Keratinocyte (primary cell): ENCODE measurements at regions not wholly inside any gene's neighbourhood (a gene's known extent, or its start where the extent isn't known, plus 50 kb on each side); places are given as distances from the start of the nearest gene placed in this dataset.

Experiments
- DNase-seq: peaks from one replicate; pipeline ENCODE4 v3.0.0-alpha.2; 2011; ENCODE audit warnings: low read depth, missing footprints, low spot score
- FAIRE-seq: peaks from 2 replicates; lab custom pipeline; 2011; peaks lifted over from hg19 to GRCh38; lab: Jason Lieb, UNC
- H2AFZ ChIP-seq: 2 replicates; pipeline ENCODE4 v1.6.0; 2012; ENCODE audit warnings: low read length, control low read depth, inconsistent platforms; ENCODE audit not compliant: control insufficient read depth
- H3K27ac ChIP-seq: 2 replicates; pipeline ENCODE4 v1.5.1; 2011; ENCODE audit warnings: low read length; ENCODE audit not compliant: control insufficient read depth, insufficient read depth
- H3K27me3 ChIP-seq: 3 replicates; pipeline ENCODE4 v1.6.0; 2011; ENCODE audit warnings: low read length; ENCODE audit not compliant: control insufficient read depth, insufficient read depth; ENCODE audit errors: extremely low read depth
- H3K36me3 ChIP-seq, 2 experiments: 2 replicates in 1 of 2; 3 replicates in 1 of 2; pipeline ENCODE4 v1.5.1; 2011; ENCODE audit warnings: low read length in 2 of 2, mild to moderate bottlenecking in 1 of 2; ENCODE audit not compliant: control insufficient read depth in 2 of 2, insufficient read depth in 2 of 2; ENCODE audit errors: extremely low read depth in 1 of 2
- H3K4me1 ChIP-seq: 3 replicates; pipeline ENCODE4 v1.5.1; 2011; ENCODE audit warnings: low read length; ENCODE audit not compliant: control insufficient read depth, insufficient read depth; ENCODE audit errors: extremely low read depth
- H3K4me2 ChIP-seq: 3 replicates; pipeline ENCODE4 v1.6.0; 2011; ENCODE audit warnings: low read depth, low read length; ENCODE audit not compliant: control insufficient read depth, insufficient read depth; ENCODE audit errors: extremely low read depth
- H3K4me3 ChIP-seq, 3 experiments: fragments of 200-600 bp in 1 of 3; sonication (generic) in 1 of 3; 2 replicates in 2 of 3; 3 replicates in 1 of 3; pipeline ENCODE4 v1.5.1; 2011 to 2016; ENCODE audit warnings: low read length in 3 of 3, mild to moderate bottlenecking in 3 of 3, control low read depth in 2 of 3, inconsistent platforms in 1 of 3, low read depth in 1 of 3, mixed read lengths in 1 of 3, mixed run types in 1 of 3, moderate library complexity in 1 of 3; ENCODE audit not compliant: control insufficient read depth in 2 of 3, insufficient read depth in 2 of 3; ENCODE audit errors: extremely low read depth in 1 of 3
- H3K79me2 ChIP-seq: 2 replicates; pipeline ENCODE4 v1.6.0; 2012; ENCODE audit warnings: low read length; ENCODE audit not compliant: control insufficient read depth, insufficient read depth
- H3K9ac ChIP-seq: 3 replicates; pipeline ENCODE4 v1.6.0; 2011; ENCODE audit warnings: low read length; ENCODE audit not compliant: control insufficient read depth, insufficient read depth; ENCODE audit errors: extremely low read depth
- H3K9me1 ChIP-seq: 3 replicates; pipeline ENCODE4 v1.6.0; 2011; ENCODE audit warnings: low read length; ENCODE audit not compliant: control insufficient read depth, insufficient read depth; ENCODE audit errors: extremely low read depth
- H3K9me3 ChIP-seq: 2 replicates; pipeline ENCODE4 v1.5.1; 2012; ENCODE audit warnings: low read depth, low read length; ENCODE audit not compliant: control insufficient read depth
- H4K20me1 ChIP-seq: 3 replicates; pipeline ENCODE4 v1.6.0; 2011; ENCODE audit warnings: low read length; ENCODE audit not compliant: control insufficient read depth, insufficient read depth; ENCODE audit errors: extremely low read depth
- CTCF ChIP-seq, 3 experiments: IDR thresholded peaks in 1 of 3; conservative IDR thresholded peaks in 1 of 3; optimal IDR thresholded peaks in 1 of 3; 2 replicates in 2 of 3; 3 replicates in 1 of 3; pipeline versions ENCODE3 to v1.5.1; 2011; ENCODE audit warnings: low read length in 3 of 3, mild to moderate bottlenecking in 3 of 3, moderate library complexity in 2 of 3, control low read depth in 1 of 3, inconsistent platforms in 1 of 3; ENCODE audit not compliant: insufficient read depth in 2 of 3; ENCODE audit errors: extremely low read depth in 1 of 3
- EZH2 ChIP-seq: IDR thresholded peaks from one replicate; pipeline ENCODE4 v1.6.1; 2012; ENCODE audit warnings: inconsistent platforms, mild to moderate bottlenecking, low read length, moderate library complexity
- dilution Hi-C: fragments of 300-500 bp; cut with MboI; formaldehyde crosslinking; loops from one replicate; pipeline ENCODE4 v1.7.0; 2020; ENCODE audit warnings: low sequenced_read_pairs; ENCODE audit not compliant: extremely low pct_ligation_motif_present

- no peak overlapping the region for H3K9ac ChIP-seq
- H3K9me1 ChIP-seq: no peaks in the 10 kb centered on the region
- H2AFZ ChIP-seq: no peak overlapping the region
- H4K20me1 ChIP-seq: no peaks in the 10 kb centered on the region
- FAIRE-seq: no peak
- TF ChIP-seq EZH2 (no peak), CTCF (optimal IDR thresholded peaks at IDR 0.05 in 1 of 3, IDR thresholded peaks at IDR 0.05 in 1 of 3, conservative IDR thresholded peaks at IDR 0.05 in 1 of 3; ENCODE audit: extremely low read depth in 1 of 3, insufficient read depth in 2 of 3, low read length in 3 of 3) (no peak)
- H3K79me2 ChIP-seq: no peaks in the 10 kb centered on the region
- H3K4me2 ChIP-seq: no peak overlapping the region
- no peaks in the 10 kb centered on the region for H3K36me3 ChIP-seq
- H3K4me3 ChIP-seq: no peak overlapping the region
- no peaks in the 10 kb centered on the region for H3K9me3 ChIP-seq
- no peak for DNase-seq
- H3K27me3 ChIP-seq: peaks cover under 1% of the 10 kb centered on the region
- dilution Hi-C loops: no loop called here
- H3K27ac ChIP-seq: no peak overlapping the region
- H3K4me1 ChIP-seq: peaks cover 6% of the 10 kb centered on the region
Measured at GRCh38 chr10:6660460-6660859, 80.4 kb upstream of the PRKCQ start.

- FAIRE-seq (peak; percentile 73), DNase-seq (no peak)
- Histone ChIP-seq H3K4me2 (no peak overlapping the region), H3K9me3 (no peaks in the 10 kb centered on the region), H3K27ac (no peak overlapping the region), H3K4me1 (peaks cover 6% of the 10 kb centered on the region), H3K9me1 (no peaks in the 10 kb centered on the region), H3K79me2 (no peaks in the 10 kb centered on the region), H3K4me3 (no peak overlapping the region), H3K9ac (no peak overlapping the region), H3K27me3 (peaks cover 5% of the 10 kb centered on the region), H2AFZ (peak overlapping the region; percentile 77), H3K36me3 (no peaks in the 10 kb centered on the region), H4K20me1 (no peaks in the 10 kb centered on the region)
- dilution Hi-C loops: no loop called here
- TF ChIP-seq EZH2: no peak
- TF ChIP-seq CTCF (optimal IDR thresholded peaks at IDR 0.05 in 1 of 3, IDR thresholded peaks at IDR 0.05 in 1 of 3, conservative IDR thresholded peaks at IDR 0.05 in 1 of 3; ENCODE audit: extremely low read depth in 1 of 3, insufficient read depth in 2 of 3, low read length in 3 of 3): no peak
Measured at GRCh38 chr10:6659451-6659850, 79.4 kb upstream of the PRKCQ start.
